Progenitor cell of endocrine pancreas (in vitro differentiated cells): ENCODE measurements at regions not wholly inside any gene's neighbourhood (a gene's known extent, or its start where the extent isn't known, plus 50 kb on each side); places are given as distances from the start of the nearest gene placed in this dataset.

Experiments used
- DNase-seq: peaks from one replicate; pipeline ENCODE4 v3.0.0; 2021; ENCODE audit warnings: low spot score; ENCODE audit not compliant: unreplicated experiment
- H3K27ac Mint-ChIP-seq: 2 replicates; pipeline ENCODE4 v1.8.0; 2021; ENCODE audit warnings: mild to moderate bottlenecking, moderate library complexity, mixed read lengths
- H3K27me3 Mint-ChIP-seq: 2 replicates; pipeline ENCODE4 v1.8.0; 2021; ENCODE audit warnings: mixed read lengths
- H3K36me3 Mint-ChIP-seq: 2 replicates; pipeline ENCODE4 v1.8.0; 2022; ENCODE audit warnings: mixed read lengths; ENCODE audit not compliant: insufficient read depth
- H3K4me1 Mint-ChIP-seq: 2 replicates; pipeline ENCODE4 v1.8.0; 2021; ENCODE audit warnings: low read depth, mixed read lengths
- H3K4me3 Mint-ChIP-seq: 2 replicates; pipeline ENCODE4 v1.8.0; 2021; ENCODE audit warnings: low read depth, mild to moderate bottlenecking, moderate library complexity, mixed read lengths
- H3K9me3 Mint-ChIP-seq: 2 replicates; pipeline ENCODE4 v1.8.0; 2021; ENCODE audit warnings: low read depth, mixed read lengths
- TF ChIP-seq, protein P1 (sequence below): fragments of 200-600 bp; sonication (generic); IDR thresholded peaks from one replicate; pipeline ENCODE4 v1.5.0; 2021; ENCODE audit warnings: antibody characterized with exemption, mild to moderate bottlenecking; ENCODE audit not compliant: unreplicated experiment

DNA sequence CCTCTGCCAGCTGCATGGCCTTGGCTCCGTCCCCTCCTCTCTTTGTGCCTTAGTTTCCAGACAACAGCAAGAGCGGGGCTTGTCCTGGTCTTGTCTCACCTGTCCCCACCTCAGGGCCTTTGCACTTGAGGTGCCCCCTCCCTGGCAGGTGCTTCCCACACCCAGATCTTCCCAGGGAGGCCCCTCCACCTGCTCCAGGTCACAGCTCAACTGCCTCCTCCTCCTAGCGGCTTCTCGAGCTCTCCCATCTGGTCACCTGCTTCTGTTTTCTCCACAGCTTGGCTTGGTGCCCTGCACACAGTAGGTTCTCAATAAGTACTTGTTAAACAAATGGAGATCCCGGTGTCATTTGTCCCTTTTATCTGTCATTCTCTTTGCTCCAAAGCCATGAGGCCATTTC lies 64.3 kb upstream of the ZNF716 start:
- Mint-ChIP-seq H3K27me3 (no peaks in the 10 kb centered on the region), H3K36me3 (peaks cover 3% of the 10 kb centered on the region), H3K4me3 (no peak overlapping the region), H3K27ac (no peak overlapping the region), H3K9me3 (peaks cover 56% of the 10 kb centered on the region), H3K4me1 (no peaks in the 10 kb centered on the region)
- no peak for DNase-seq
- TF ChIP-seq, protein P1, sequence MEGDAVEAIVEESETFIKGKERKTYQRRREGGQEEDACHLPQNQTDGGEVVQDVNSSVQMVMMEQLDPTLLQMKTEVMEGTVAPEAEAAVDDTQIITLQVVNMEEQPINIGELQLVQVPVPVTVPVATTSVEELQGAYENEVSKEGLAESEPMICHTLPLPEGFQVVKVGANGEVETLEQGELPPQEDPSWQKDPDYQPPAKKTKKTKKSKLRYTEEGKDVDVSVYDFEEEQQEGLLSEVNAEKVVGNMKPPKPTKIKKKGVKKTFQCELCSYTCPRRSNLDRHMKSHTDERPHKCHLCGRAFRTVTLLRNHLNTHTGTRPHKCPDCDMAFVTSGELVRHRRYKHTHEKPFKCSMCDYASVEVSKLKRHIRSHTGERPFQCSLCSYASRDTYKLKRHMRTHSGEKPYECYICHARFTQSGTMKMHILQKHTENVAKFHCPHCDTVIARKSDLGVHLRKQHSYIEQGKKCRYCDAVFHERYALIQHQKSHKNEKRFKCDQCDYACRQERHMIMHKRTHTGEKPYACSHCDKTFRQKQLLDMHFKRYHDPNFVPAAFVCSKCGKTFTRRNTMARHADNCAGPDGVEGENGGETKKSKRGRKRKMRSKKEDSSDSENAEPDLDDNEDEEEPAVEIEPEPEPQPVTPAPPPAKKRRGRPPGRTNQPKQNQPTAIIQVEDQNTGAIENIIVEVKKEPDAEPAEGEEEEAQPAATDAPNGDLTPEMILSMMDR, result no peak

DNA sequence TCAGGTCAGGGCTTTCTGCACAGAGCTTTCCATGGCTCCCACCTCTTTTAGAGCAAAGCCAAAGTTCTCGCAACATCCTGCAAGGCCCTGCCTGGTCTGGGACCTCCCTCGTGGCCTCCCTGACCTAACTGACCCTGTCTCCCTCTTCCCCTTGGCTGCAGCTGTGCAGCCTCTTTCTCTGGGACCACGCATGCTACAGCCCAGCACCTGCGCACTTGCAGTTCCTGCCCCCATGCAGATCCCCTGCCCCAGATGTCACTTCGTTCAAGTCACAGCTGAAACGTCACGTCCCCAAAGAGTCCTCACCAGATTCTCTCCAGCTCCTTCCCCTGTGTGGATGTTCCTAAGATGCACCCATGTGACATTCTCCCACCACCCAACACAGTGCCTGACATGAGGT lies 61.2 kb upstream of the ZNF716 start:
- peaks cover 49% of the 10 kb centered on the region for H3K9me3 Mint-ChIP-seq
- TF ChIP-seq, protein P1, result no peak
- H3K36me3 Mint-ChIP-seq, result peaks cover 5% of the 10 kb centered on the region

DNA sequence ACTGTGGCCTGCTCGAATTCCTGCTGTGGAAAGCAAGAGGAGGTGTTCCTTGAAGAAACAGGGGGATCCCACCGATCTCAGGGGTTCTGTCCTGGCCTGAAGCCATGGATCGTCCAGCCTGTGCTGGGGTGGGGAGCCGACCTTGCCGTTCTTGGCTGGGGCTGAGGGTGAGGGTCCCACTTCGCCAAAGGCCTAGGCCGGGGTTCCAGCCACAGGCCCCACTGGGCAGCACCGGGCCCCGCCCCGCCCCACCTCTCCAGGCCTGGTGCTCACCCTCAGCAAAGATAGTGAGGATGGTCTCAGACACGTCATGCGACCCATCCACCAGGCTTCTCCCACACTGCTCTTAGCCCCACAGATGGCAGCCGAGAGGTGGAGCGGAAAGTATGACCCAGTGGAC lies 51.4 kb upstream of the ZNF716 start:
- Mint-ChIP-seq H3K27me3 (no peaks in the 10 kb centered on the region), H3K9me3 (peaks cover 31% of the 10 kb centered on the region), H3K4me1 (no peaks in the 10 kb centered on the region), H3K36me3 (peaks cover 4% of the 10 kb centered on the region), H3K4me3 (no peak overlapping the region), H3K27ac (no peak overlapping the region)
- DNase-seq, result no peak
- TF ChIP-seq, protein P1, result no peak

More for the DNA sequence above, 61.2 kb upstream of the ZNF716 start:
- no peak for DNase-seq
- no peaks in the 10 kb centered on the region for H3K27me3 Mint-ChIP-seq
- no peak overlapping the region for H3K27ac Mint-ChIP-seq
- no peaks in the 10 kb centered on the region for H3K4me1 Mint-ChIP-seq
- H3K4me3 Mint-ChIP-seq, result no peak overlapping the region

DNA sequence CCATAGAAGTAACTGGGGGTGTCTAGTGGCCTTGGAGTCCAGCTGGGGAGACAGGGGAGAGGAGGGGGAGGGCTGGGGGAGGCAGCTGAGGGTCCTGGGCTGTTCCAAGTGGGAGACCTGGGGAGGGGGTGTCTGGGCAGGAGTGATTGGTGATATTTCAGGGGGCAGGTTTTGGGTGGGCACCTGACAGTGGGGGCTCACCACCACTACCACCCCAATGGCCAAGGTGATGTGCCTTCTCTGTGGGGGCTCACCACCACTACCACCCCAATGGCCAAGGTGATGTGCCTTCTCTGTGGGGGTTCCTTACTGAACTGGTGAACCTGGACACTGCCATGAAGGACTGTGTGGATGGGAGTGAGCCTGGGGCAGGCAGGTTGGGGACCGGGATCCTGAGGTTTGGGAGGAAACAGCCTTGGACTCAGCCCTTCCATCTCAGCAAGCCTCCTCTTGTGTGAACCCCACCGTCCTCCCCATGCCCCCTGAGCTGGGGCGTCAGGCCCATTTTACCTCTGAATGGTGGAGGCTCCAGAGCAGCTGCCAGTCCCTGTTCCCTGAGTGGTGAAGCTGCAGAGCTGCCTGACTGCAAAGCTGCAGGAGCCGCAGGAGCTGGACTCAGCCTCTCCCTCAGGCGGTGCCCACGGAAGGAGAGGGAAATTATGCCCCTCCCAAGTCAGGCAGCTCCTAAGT lies 50.6 kb upstream of the ZNF716 start:
- TF ChIP-seq, protein P1, result no peak
- H3K4me1 Mint-ChIP-seq, result no peaks in the 10 kb centered on the region
- H3K9me3 Mint-ChIP-seq, result peaks cover 31% of the 10 kb centered on the region
- H3K36me3 Mint-ChIP-seq, result peaks cover 2% of the 10 kb centered on the region
- no peak for DNase-seq
- H3K4me3 Mint-ChIP-seq, result no peak overlapping the region
- no peak overlapping the region for H3K27ac Mint-ChIP-seq
- no peaks in the 10 kb centered on the region for H3K27me3 Mint-ChIP-seq

DNA sequence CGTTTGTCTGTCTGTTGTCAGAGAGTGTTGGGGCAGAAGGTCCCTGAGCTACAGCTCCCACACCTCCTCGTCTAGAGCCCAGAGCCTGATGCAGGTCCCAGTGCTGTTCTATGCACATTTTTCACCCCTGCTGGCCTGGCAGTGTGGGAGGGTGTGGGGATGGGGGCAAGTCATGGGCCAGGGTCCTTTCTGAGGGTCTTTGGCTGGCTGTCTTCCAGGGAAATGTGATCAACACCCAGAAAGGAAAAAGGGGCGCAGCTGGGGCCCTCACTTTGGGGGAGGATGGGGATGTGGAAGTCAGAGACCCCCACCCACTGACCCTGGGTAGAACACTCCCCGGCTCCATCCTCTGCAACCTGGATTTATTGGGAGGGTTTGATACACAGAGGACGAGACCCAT lies 50.0 kb upstream of the ZNF716 start:
- TF ChIP-seq, protein P1, result no peak
- Mint-ChIP-seq H3K9me3 (peaks cover 25% of the 10 kb centered on the region), H3K27ac (no peak overlapping the region), H3K36me3 (no peaks in the 10 kb centered on the region), H3K4me1 (no peaks in the 10 kb centered on the region), H3K27me3 (no peaks in the 10 kb centered on the region), H3K4me3 (no peak overlapping the region)
- DNase-seq, result no peak
